ENCODE measurements at regions not wholly inside any gene's neighbourhood (a gene's known extent, or its start where the extent isn't known, plus 50 kb on each side); places are given as distances from the start of the nearest gene placed in this dataset.

- no peaks in the 10 kb centered on the region for H3K27me3 ChIP-seq
- H3K36me3 ChIP-seq (ENCODE audit: low read depth, missing control alignments): no peaks in the 10 kb centered on the region
- TF ChIP-seq, protein P1, sequence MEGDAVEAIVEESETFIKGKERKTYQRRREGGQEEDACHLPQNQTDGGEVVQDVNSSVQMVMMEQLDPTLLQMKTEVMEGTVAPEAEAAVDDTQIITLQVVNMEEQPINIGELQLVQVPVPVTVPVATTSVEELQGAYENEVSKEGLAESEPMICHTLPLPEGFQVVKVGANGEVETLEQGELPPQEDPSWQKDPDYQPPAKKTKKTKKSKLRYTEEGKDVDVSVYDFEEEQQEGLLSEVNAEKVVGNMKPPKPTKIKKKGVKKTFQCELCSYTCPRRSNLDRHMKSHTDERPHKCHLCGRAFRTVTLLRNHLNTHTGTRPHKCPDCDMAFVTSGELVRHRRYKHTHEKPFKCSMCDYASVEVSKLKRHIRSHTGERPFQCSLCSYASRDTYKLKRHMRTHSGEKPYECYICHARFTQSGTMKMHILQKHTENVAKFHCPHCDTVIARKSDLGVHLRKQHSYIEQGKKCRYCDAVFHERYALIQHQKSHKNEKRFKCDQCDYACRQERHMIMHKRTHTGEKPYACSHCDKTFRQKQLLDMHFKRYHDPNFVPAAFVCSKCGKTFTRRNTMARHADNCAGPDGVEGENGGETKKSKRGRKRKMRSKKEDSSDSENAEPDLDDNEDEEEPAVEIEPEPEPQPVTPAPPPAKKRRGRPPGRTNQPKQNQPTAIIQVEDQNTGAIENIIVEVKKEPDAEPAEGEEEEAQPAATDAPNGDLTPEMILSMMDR (IDR thresholded peaks at IDR 0.05): no peak
- TF ChIP-seq POLR2A (IDR thresholded peaks at IDR 0.05): no peak
- WGBS, 2 donors: 45 to 51% methylated on average over 2 of the region's 2 CpGs
- intact Hi-C loops (cut with DNase I; ENCODE audit: low total_unique reads): no loop called here
- H3K27ac ChIP-seq: peak overlapping the region; percentile 47 to 67
- peak; percentile 23 for DNase-seq
- H3K4me3 ChIP-seq: no peak overlapping the region
- H3K9me3 ChIP-seq: no peaks in the 10 kb centered on the region
- H3K4me1 ChIP-seq: peaks cover 31% of the 10 kb centered on the region
Observed at GRCh38 chr9:75448281-75448680, 360.0 kb downstream of the OSTF1 start.

DNA sequence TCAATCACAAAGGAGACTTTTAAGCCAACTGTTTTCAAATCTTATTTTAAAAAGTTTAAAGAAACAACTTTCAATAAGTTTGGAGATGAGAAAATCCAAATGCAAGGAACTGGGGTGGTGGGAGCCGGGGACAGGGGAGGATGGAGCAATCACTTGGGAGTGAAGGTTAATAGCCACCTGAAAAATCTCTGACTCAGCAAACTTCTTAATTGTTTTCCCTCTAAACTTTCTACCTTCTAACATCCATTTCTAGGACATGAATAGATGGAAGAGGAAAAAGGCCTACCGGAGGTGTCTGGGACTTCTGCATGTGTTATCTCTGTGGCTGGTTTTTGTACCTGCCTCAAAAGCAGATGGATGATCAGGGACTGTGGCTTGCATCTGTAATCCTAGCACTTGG, 360.6 kb downstream of the OSTF1 start:
- H3K27ac ChIP-seq: peak overlapping the region in 1 of 2 donors; percentile 47
- TF ChIP-seq POLR2A (IDR thresholded peaks at IDR 0.05): no peak
- TF ChIP-seq, protein P1 (IDR thresholded peaks at IDR 0.05): no peak

GRCh38 chr9:75451045-75451444, 362.7 kb downstream of the OSTF1 start:
- peaks cover 23% of the 10 kb centered on the region for H3K4me1 ChIP-seq
- 64 to 72% methylated on average over 4 of the region's 4 CpGs for WGBS, 2 donors
- no peak for DNase-seq
- no peaks in the 10 kb centered on the region for H3K36me3 ChIP-seq (ENCODE audit: low read depth, missing control alignments)
- no peak overlapping the region for H3K4me3 ChIP-seq
- no peaks in the 10 kb centered on the region for H3K27me3 ChIP-seq
- H3K27ac ChIP-seq: no peak overlapping the region
- intact Hi-C loops (cut with DNase I; ENCODE audit: low total_unique reads): no loop called here
- no peaks in the 10 kb centered on the region for H3K9me3 ChIP-seq
- TF ChIP-seq, protein P1 (IDR thresholded peaks at IDR 0.05): no peak
- TF ChIP-seq POLR2A (IDR thresholded peaks at IDR 0.05): no peak

More for the DNA sequence above, 360.6 kb downstream of the OSTF1 start:
- no peaks in the 10 kb centered on the region for H3K36me3 ChIP-seq (ENCODE audit: low read depth, missing control alignments)
- WGBS, 2 donors: 89 to 94% methylated on average over 2 of the region's 2 CpGs
- H3K4me3 ChIP-seq: no peak overlapping the region
- peaks cover 31% of the 10 kb centered on the region for H3K4me1 ChIP-seq
- no peaks in the 10 kb centered on the region for H3K9me3 ChIP-seq
- intact Hi-C loops (cut with DNase I; ENCODE audit: low total_unique reads): no loop called here
- no peaks in the 10 kb centered on the region for H3K27me3 ChIP-seq
- DNase-seq: no peak

DNA sequence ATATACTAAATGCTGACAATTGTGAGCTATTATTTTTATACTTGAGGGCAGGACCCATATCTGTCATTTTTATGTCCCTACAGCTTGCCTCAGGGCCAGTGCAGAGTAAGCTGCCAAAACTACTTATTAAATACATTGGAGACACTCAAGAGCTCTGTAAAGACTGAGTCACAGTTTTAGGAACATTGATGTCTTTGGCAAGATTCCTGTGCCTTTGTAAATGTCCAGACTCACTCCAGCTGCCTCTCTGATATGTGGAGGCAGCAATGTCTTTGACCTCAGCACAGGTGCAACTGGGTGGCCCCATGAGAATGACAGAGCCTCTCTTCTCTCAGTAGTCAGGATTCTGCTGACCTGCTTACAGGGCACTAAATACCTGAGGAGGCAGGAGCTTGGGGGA, 363.2 kb downstream of the OSTF1 start:
- H3K4me1 ChIP-seq: peaks cover 20% of the 10 kb centered on the region
- no peaks in the 10 kb centered on the region for H3K27me3 ChIP-seq
- intact Hi-C loops (cut with DNase I; ENCODE audit: low total_unique reads): no loop called here
- H3K27ac ChIP-seq: no peak overlapping the region
- TF ChIP-seq, protein P1 (IDR thresholded peaks at IDR 0.05): no peak
- no peak for TF ChIP-seq POLR2A (IDR thresholded peaks at IDR 0.05)
- DNase-seq: no peak
- H3K4me3 ChIP-seq: no peak overlapping the region
- H3K36me3 ChIP-seq (ENCODE audit: low read depth, missing control alignments): no peaks in the 10 kb centered on the region
- H3K9me3 ChIP-seq: no peaks in the 10 kb centered on the region

DNA sequence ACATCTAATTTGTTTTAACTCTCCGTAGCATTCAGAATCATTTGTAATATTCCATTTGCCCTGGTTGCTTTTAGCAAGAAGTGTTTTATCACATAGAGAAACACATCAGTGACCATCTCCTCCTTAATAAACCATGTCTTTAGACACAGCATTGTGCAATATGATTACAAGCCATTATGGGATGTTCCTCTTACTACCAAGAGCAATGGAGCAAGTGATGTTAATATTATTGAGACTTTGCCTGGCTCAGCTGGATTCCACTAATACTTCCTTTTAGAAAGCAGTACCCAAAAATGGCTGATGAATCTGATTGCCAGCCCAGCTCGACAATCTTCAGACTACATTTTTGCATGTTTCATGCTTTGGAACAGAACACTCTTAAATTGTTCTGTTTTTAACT, 364.2 kb downstream of the OSTF1 start:
- no peak overlapping the region for H3K4me3 ChIP-seq

More for the DNA sequence above, 364.2 kb downstream of the OSTF1 start:
- H3K9me3 ChIP-seq: no peaks in the 10 kb centered on the region
- peak overlapping the region in 1 of 2 donors; percentile 3 for H3K27ac ChIP-seq
- no peaks in the 10 kb centered on the region for H3K36me3 ChIP-seq (ENCODE audit: low read depth, missing control alignments)
- WGBS, 2 donors: 66 to 67% methylated on average over 2 of the region's 2 CpGs
- H3K4me1 ChIP-seq: peaks cover 16% of the 10 kb centered on the region
- DNase-seq: no peak
- TF ChIP-seq, protein P1 (IDR thresholded peaks at IDR 0.05): no peak
- no peak for TF ChIP-seq POLR2A (IDR thresholded peaks at IDR 0.05)
- intact Hi-C loops (cut with DNase I; ENCODE audit: low total_unique reads): no loop called here
- no peaks in the 10 kb centered on the region for H3K27me3 ChIP-seq

Measured in testis (tissue), 2 donors.